OCI-LY3 (cell line): ENCODE measurements at regions not wholly inside any gene's neighbourhood (a gene's known extent, or its start where the extent isn't known, plus 50 kb on each side); places are given as distances from the start of the nearest gene placed in this dataset.

ENCODE experiments used
- H2AFZ ChIP-seq: fragments of 200-600, 300-600 bp; shearing (Covaris generic); 2 replicates; pipeline ENCODE4 v1.6.0; 2014; ENCODE audit warnings: antibody characterized with exemption, low read depth, low read length
- H3K27ac ChIP-seq: fragments of 200-600, 300-600 bp; sonication (generic); 2 replicates; pipeline ENCODE4 v1.5.1; 2014; ENCODE audit warnings: mild to moderate bottlenecking, low read length, moderate library complexity, mixed read lengths
- H3K27me3 ChIP-seq: fragments of 200-600, 300-600 bp; sonication (generic); 2 replicates; pipeline ENCODE4 v1.6.1; 2014; ENCODE audit warnings: low read depth, low read length, mixed read lengths
- H3K36me3 ChIP-seq: fragments of 200-600, 300-600 bp; sonication (generic); replicated peaks from 2 replicates; pipeline ENCODE3; 2014; ENCODE audit warnings: low read depth, low read length, mixed read lengths
- H3K4me1 ChIP-seq: fragments of 300-600, 200-600 bp; sonication (generic); 2 replicates; pipeline ENCODE4 v1.6.1; 2014; ENCODE audit warnings: low read length, mixed read lengths
- H3K4me2 ChIP-seq: fragments of 200-600, 300-600 bp; sonication (generic); 2 replicates; pipeline ENCODE4 v1.6.1; 2014; ENCODE audit warnings: low read length, mixed read lengths
- H3K4me3 ChIP-seq: fragments of 300-600, 200-600 bp; sonication (generic); 2 replicates; pipeline ENCODE4 v1.5.1; 2014; ENCODE audit warnings: antibody characterized with exemption, mild to moderate bottlenecking, low read length, moderate library complexity
- H3K79me2 ChIP-seq: fragments of 300-600, 200-600 bp; shearing (Covaris generic); 2 replicates; pipeline ENCODE4 v1.6.1; 2014; ENCODE audit warnings: mild to moderate bottlenecking, low read length, mixed read lengths
- H3K9ac ChIP-seq: fragments of 300-600, 200-600 bp; shearing (Covaris generic); 2 replicates; pipeline ENCODE4 v1.6.0; 2014; ENCODE audit warnings: mild to moderate bottlenecking, low read length, moderate library complexity
- H3K9me3 ChIP-seq: fragments of 200-600, 300-600 bp; shearing (Covaris generic); 2 replicates; pipeline ENCODE4 v1.6.1; 2014; ENCODE audit warnings: low read length, mixed read lengths; ENCODE audit not compliant: insufficient read depth
- H4K20me1 ChIP-seq: fragments of 200-600, 300-600 bp; sonication (generic); 2 replicates; pipeline ENCODE4 v1.6.1; 2016; ENCODE audit warnings: low read length, mixed read lengths; ENCODE audit not compliant: insufficient read depth
- EZH2phosphoT487 ChIP-seq: fragments of 200-600 bp; shearing (Covaris generic); IDR thresholded peaks from 2 replicates; pipeline ENCODE4 v1.6.1; 2018; ENCODE audit warnings: antibody characterized with exemption, mixed run types, low read depth
- TF ChIP-seq, protein P1 (sequence below): fragments of 200-600, 300-600 bp; sonication (generic); IDR thresholded peaks from 2 replicates; pipeline ENCODE4 v1.5.1; 2014; ENCODE audit warnings: antibody characterized with exemption, low read length, low read depth

DNA sequence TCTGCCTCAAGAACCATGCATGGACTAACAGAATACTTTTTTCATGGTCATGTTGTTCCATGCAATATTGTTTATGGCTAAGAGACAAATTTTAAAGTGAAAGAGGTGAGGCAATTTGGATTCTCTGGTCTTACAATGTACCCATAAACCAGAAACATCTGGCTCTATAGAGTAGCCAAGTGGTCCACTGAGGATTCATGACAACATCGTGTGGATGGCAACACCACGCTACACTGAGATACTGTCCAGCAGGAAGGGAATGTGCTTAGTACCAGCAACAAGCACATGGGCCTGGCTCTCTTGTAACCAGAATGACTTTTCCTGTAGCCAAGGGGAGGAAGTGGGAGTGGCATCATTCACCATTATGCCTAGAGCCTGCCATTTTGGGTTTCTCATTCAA lies 218.2 kb downstream of the GADD45G start:
- peaks cover 28% of the 10 kb centered on the region for H3K4me1 ChIP-seq
- no peaks in the 10 kb centered on the region for H3K27me3 ChIP-seq
- no peaks in the 10 kb centered on the region for H3K36me3 ChIP-seq
- no peaks in the 10 kb centered on the region for H3K9me3 ChIP-seq
- H3K9ac ChIP-seq, result no peak overlapping the region
- no peak overlapping the region for H3K4me3 ChIP-seq
- H4K20me1 ChIP-seq, result no peaks in the 10 kb centered on the region
- H3K4me2 ChIP-seq, result no peak overlapping the region
- H2AFZ ChIP-seq, result no peak overlapping the region
- no peak for TF ChIP-seq EZH2phosphoT487
- TF ChIP-seq, protein P1, sequence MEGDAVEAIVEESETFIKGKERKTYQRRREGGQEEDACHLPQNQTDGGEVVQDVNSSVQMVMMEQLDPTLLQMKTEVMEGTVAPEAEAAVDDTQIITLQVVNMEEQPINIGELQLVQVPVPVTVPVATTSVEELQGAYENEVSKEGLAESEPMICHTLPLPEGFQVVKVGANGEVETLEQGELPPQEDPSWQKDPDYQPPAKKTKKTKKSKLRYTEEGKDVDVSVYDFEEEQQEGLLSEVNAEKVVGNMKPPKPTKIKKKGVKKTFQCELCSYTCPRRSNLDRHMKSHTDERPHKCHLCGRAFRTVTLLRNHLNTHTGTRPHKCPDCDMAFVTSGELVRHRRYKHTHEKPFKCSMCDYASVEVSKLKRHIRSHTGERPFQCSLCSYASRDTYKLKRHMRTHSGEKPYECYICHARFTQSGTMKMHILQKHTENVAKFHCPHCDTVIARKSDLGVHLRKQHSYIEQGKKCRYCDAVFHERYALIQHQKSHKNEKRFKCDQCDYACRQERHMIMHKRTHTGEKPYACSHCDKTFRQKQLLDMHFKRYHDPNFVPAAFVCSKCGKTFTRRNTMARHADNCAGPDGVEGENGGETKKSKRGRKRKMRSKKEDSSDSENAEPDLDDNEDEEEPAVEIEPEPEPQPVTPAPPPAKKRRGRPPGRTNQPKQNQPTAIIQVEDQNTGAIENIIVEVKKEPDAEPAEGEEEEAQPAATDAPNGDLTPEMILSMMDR, result no peak
- H3K27ac ChIP-seq, result no peak overlapping the region
- H3K79me2 ChIP-seq, result no peaks in the 10 kb centered on the region

DNA sequence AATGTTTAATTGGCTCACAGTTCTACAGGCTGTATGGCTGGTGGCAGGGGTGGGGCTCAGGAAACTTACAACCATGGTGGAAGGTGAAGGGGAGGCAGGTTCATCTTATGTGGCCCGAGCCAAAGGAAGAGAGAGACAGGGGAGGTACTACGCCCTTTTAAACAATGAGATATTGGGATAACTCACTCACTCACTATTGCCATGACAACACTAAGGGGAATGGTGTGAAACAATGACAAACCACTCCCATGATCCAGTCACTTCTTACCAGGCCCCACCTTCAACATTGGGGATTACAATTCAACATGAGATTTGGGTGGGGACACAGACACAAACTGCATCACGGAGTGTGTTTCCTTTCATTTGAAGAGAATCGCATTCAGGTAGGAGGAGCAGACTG lies 220.9 kb downstream of the GADD45G start:
- Histone ChIP-seq H3K79me2 (no peaks in the 10 kb centered on the region), H3K9me3 (peaks cover 6% of the 10 kb centered on the region; the same call in 1 of the 2 replicates)

DNA sequence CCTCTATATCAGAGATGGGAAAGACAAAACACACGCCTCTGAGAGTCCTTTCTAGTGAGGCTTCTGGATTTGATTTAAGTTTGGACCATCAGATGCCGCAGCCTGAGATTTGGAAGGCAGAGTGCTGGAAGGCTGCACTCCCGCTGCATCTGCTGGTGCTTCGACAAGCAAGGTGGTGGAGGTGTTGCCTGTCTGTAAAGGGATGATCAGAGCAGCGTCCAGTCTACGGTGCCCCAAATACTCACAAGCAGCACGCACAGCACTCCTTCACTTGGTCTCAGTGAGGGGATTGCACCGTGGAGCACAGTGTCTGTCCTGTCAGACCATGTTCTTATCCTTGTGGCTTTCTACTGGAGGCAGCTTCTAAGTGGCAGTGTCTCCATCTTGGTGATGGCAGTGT lies 221.4 kb downstream of the GADD45G start:
- peaks cover 6% of the 10 kb centered on the region; the same call in 1 of the 2 replicates for H3K9me3 ChIP-seq
- H3K9ac ChIP-seq, result no peak overlapping the region
- no peak overlapping the region for H3K4me3 ChIP-seq
- H3K36me3 ChIP-seq, result peaks cover 3% of the 10 kb centered on the region
- no peaks in the 10 kb centered on the region for H3K79me2 ChIP-seq
- H4K20me1 ChIP-seq, result no peaks in the 10 kb centered on the region
- H3K27ac ChIP-seq, result no peak overlapping the region
- H3K4me1 ChIP-seq, result peaks cover 15% of the 10 kb centered on the region
- TF ChIP-seq EZH2phosphoT487, result no peak
- TF ChIP-seq, protein P1, result no peak
- H3K4me2 ChIP-seq, result no peak overlapping the region
- H3K27me3 ChIP-seq, result no peaks in the 10 kb centered on the region
- H2AFZ ChIP-seq, result no peak overlapping the region

More for the DNA sequence above, 220.9 kb downstream of the GADD45G start:
- Histone ChIP-seq H3K27me3 (no peaks in the 10 kb centered on the region), H3K4me2 (no peak overlapping the region), H3K27ac (no peak overlapping the region), H3K4me1 (peaks cover 15% of the 10 kb centered on the region), H3K9ac (no peak overlapping the region), H3K36me3 (peaks cover 2% of the 10 kb centered on the region), H2AFZ (no peak overlapping the region), H4K20me1 (no peaks in the 10 kb centered on the region), H3K4me3 (no peak overlapping the region)
- TF ChIP-seq EZH2phosphoT487, result no peak
- TF ChIP-seq, protein P1, result no peak

DNA sequence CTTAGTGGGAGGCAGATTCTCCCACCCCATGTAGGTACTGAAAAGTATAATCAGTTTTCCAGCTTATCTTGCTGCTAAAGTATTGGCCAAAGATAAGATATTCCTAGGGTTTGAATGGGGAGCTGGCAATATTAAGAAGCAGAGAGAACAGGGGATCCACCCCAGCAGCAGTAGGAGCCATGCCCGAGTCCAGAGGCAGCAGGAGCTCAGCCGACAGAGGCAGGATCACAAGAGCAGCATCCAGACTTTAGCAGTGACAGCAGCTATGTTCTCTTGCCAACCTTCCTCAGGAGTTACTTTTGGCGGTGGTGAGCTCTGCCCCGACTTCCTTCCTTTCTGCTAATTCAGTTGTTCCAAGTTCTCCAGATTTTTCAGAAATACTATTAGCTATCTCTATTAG lies 224.5 kb downstream of the GADD45G start:
- Histone ChIP-seq H3K27me3 (no peaks in the 10 kb centered on the region), H3K9me3 (peaks cover 6% of the 10 kb centered on the region; the same call in 1 of the 2 replicates), H3K4me2 (no peak overlapping the region), H3K27ac (no peak overlapping the region), H3K79me2 (no peaks in the 10 kb centered on the region), H3K36me3 (peaks cover 3% of the 10 kb centered on the region), H3K4me1 (peaks cover 9% of the 10 kb centered on the region), H3K4me3 (no peak overlapping the region), H2AFZ (no peak overlapping the region), H4K20me1 (no peaks in the 10 kb centered on the region), H3K9ac (no peak overlapping the region)
- TF ChIP-seq, protein P1, result no peak
- TF ChIP-seq EZH2phosphoT487, result no peak
